Panc1 (cell line): ENCODE measurements at regions not wholly inside any gene's neighbourhood (a gene's known extent, or its start where the extent isn't known, plus 50 kb on each side); places are given as distances from the start of the nearest gene placed in this dataset.

Experiments
- ATAC-seq: fragments of 200-7000 bp; cut with Tn5 transposase; 2 replicates; pipeline ENCODE4 v1.9.1; 2020; ENCODE audit warnings: mild to moderate bottlenecking, moderate library complexity
- BruUV-seq: library from RNA; stranded (reverse); fragments of 400-500 nt; replicated peaks from 2 replicates; lab custom pipeline; 2021; lab: Mats Ljungman, UMichigan
- CTCF ChIA-PET: fragments of 300-600 bp; sonication (Branson Sonifier 250); formaldehyde crosslinking; loops from one replicate; lab custom pipeline; 2022; ENCODE audit warnings: antibody characterized with exemption; lab: Charles Lee
- POLR2A ChIA-PET: fragments of 300-600 bp; sonication (Branson Sonifier 250); formaldehyde crosslinking; loops from one replicate; lab custom pipeline; 2022; ENCODE audit warnings: antibody characterized with exemption; lab: Charles Lee
- DNase-seq: peaks from one replicate; pipeline ENCODE4 v3.0.0-alpha.2; 2010; ENCODE audit warnings: low read depth, low spot score
- H3K27ac ChIP-seq: 2 replicates; pipeline ENCODE4 v1.5.1; 2011; ENCODE audit warnings: mild to moderate bottlenecking, low read length, inconsistent platforms
- H3K27me3 ChIP-seq: fragments of 200-500 bp; sonication (Bioruptor generic); 2 replicates; pipeline ENCODE4 v1.6.0; 2014; ENCODE audit warnings: low read length, inconsistent platforms; ENCODE audit not compliant: control insufficient read depth, insufficient read depth
- H3K36me3 ChIP-seq: fragments of 200-500 bp; sonication (Bioruptor generic); 2 replicates; pipeline ENCODE4 v1.5.1; 2014; ENCODE audit warnings: inconsistent platforms, mild to moderate bottlenecking, low read length, moderate library complexity; ENCODE audit not compliant: control insufficient read depth, insufficient read depth
- H3K4me1 ChIP-seq: 2 replicates; pipeline ENCODE4 v1.5.1; 2011; ENCODE audit warnings: inconsistent platforms, mild to moderate bottlenecking, low read length, moderate library complexity; ENCODE audit not compliant: control insufficient read depth, insufficient read depth
- H3K4me3 ChIP-seq, 2 experiments: 2 replicates each; pipeline ENCODE4 v1.5.1; 2011 to 2012; ENCODE audit warnings: low read depth in 2 of 2, low read length in 2 of 2, mild to moderate bottlenecking in 2 of 2, inconsistent platforms in 1 of 2, moderate library complexity in 1 of 2
- H3K9me3 ChIP-seq: fragments of 200-500 bp; sonication (Bioruptor generic); 2 replicates; pipeline ENCODE4 v1.5.1; 2014; ENCODE audit warnings: low read depth, mild to moderate bottlenecking, inconsistent platforms, low read length, moderate library complexity; ENCODE audit not compliant: control insufficient read depth, insufficient read depth
- CTCF ChIP-seq: fragments of 450-650 bp; IDR thresholded peaks from 2 replicates; pipeline ENCODE4 v1.5.1; 2017; ENCODE audit warnings: mild to moderate bottlenecking
- POLR2AphosphoS5 ChIP-seq: IDR thresholded peaks from 2 replicates; pipeline ENCODE4 v1.6.1; 2012; ENCODE audit warnings: mild to moderate bottlenecking, low read depth, low read length, moderate library complexity
- REST ChIP-seq, 2 experiments: IDR thresholded peaks; 2 replicates each; pipeline ENCODE4 v1.6.1; 2011 to 2012; ENCODE audit warnings: low read depth in 2 of 2, control low read depth in 1 of 2, low read length in 1 of 2, mild to moderate bottlenecking in 1 of 2, moderate library complexity in 1 of 2; ENCODE audit not compliant: insufficient read depth in 1 of 2
- SIN3A ChIP-seq: IDR thresholded peaks from 2 replicates; pipeline ENCODE4 v1.6.1; 2012; ENCODE audit warnings: low read depth, mild to moderate bottlenecking, low read length, moderate library complexity, borderline replicate concordance; ENCODE audit not compliant: insufficient read depth
- TCF7L2 ChIP-seq: IDR thresholded peaks from 2 replicates; pipeline ENCODE4 v1.6.1; 2011; ENCODE audit warnings: mild to moderate bottlenecking, low read depth, low read length, inconsistent platforms
- in situ Hi-C: cut with HindIII; loops from 2 replicates; pipeline ENCODE4 v1.10.0; 2016; ENCODE audit warnings: low sequenced_read_pairs, low pct_unique_long_range_greater_than_20kb
- intact Hi-C: fragments of 100-400 bp; cut with micrococcal nuclease; formaldehyde crosslinking; loops from one replicate; pipeline ENCODE4 v1.10.0; 2022; ENCODE audit not compliant: unreplicated experiment

- in situ Hi-C loops = no loop called here
- Histone ChIP-seq H3K27ac (no peak overlapping the region), H3K27me3 (no peaks in the 10 kb centered on the region), H3K9me3 (no peaks in the 10 kb centered on the region), H3K36me3 (no peaks in the 10 kb centered on the region), H3K4me1 (no peaks in the 10 kb centered on the region), H3K4me3 (no peak overlapping the region)
- ChIA-PET CTCF (no interaction called here), POLR2A (no interaction called here)
- DNase-seq (no peak), ATAC-seq (no peak)
- TF ChIP-seq REST (IDR thresholded peaks at IDR 0.05; ENCODE audit: insufficient read depth in 1 of 2, low read depth in 2 of 2, low read length in 1 of 2) (no peak), POLR2AphosphoS5 (no peak), SIN3A (no peak), TCF7L2 (no peak), CTCF (no peak)
- intact Hi-C loops = no loop called here
- no TSS peak for BruUV-seq
These were observed 68.8 kb downstream of the NPY1R start for GRCh38 chr4:163263606-163264005.

GRCh38 chr4:163256680-163257343 is 75.6 kb downstream of the NPY1R start:
- intact Hi-C loops = no loop called here
- no peak for ATAC-seq
- POLR2A ChIA-PET = no interaction called here
- in situ Hi-C loops = no loop called here
- Histone ChIP-seq H3K36me3 (no peaks in the 10 kb centered on the region), H3K4me1 (no peaks in the 10 kb centered on the region), H3K4me3 (no peak overlapping the region), H3K27me3 (no peaks in the 10 kb centered on the region), H3K27ac (no peak overlapping the region), H3K9me3 (no peaks in the 10 kb centered on the region)
- CTCF ChIA-PET = no interaction called here
- BruUV-seq = no TSS peak
- DNase-seq = no peak
- TF ChIP-seq REST (IDR thresholded peaks at IDR 0.05; ENCODE audit: insufficient read depth in 1 of 2, low read depth in 2 of 2, low read length in 1 of 2) (no peak), SIN3A (no peak), TCF7L2 (no peak), POLR2AphosphoS5 (no peak), CTCF (no peak)
